ENCODE measurements at regions not wholly inside any gene's neighbourhood (a gene's known extent, or its start where the extent isn't known, plus 50 kb on each side); places are given as distances from the start of the nearest gene placed in this dataset.

- DNase-seq: no peak
Observed at GRCh38 chr9:107064378-107064777, 201.4 kb downstream of the ZNF462 start.

GRCh38 chr9:107065549-107065948 is 202.6 kb downstream of the ZNF462 start:
- DNase-seq: no peak

- no peak for DNase-seq
Observed at GRCh38 chr9:107067739-107068416, 204.9 kb downstream of the ZNF462 start.

GRCh38 chr9:107068581-107068980 is 205.6 kb downstream of the ZNF462 start:
- no peak for DNase-seq

- DNase-seq: no peak
Observed at GRCh38 chr9:107070586-107070985, 207.6 kb downstream of the ZNF462 start.

GRCh38 chr9:107078061-107078460 is 205.0 kb upstream of the RAD23B start:
- DNase-seq: no peak

- no peak for DNase-seq
Observed at GRCh38 chr9:107079589-107079988, 203.5 kb upstream of the RAD23B start.

- DNase-seq: no peak
Observed at GRCh38 chr9:107080130-107080529, 202.9 kb upstream of the RAD23B start.

- DNase-seq: no peak
Observed at GRCh38 chr9:107086460-107086859, 196.6 kb upstream of the RAD23B start.

- no peak for DNase-seq
Observed at GRCh38 chr9:107087222-107087621, 195.9 kb upstream of the RAD23B start.

GRCh38 chr9:107090218-107090617 is 192.9 kb upstream of the RAD23B start:
- no peak for DNase-seq

GRCh38 chr9:107093365-107094060 is 189.6 kb upstream of the RAD23B start:
- DNase-seq: no peak

- no peak for DNase-seq
Observed at GRCh38 chr9:107094370-107094769, 188.7 kb upstream of the RAD23B start.

- no peak for DNase-seq
Observed at GRCh38 chr9:107100591-107100990, 182.5 kb upstream of the RAD23B start.

GRCh38 chr9:107102011-107102410 is 181.1 kb upstream of the RAD23B start:
- DNase-seq: no peak

- DNase-seq: no peak
Observed at GRCh38 chr9:107103621-107104020, 179.5 kb upstream of the RAD23B start.

- no peak for DNase-seq
Observed at GRCh38 chr9:107105784-107106183, 177.3 kb upstream of the RAD23B start.

- no peak for DNase-seq
Observed at GRCh38 chr9:107106416-107106815, 176.7 kb upstream of the RAD23B start.

GRCh38 chr9:107108342-107109130 is 174.5 kb upstream of the RAD23B start:
- DNase-seq: no peak

- DNase-seq: no peak
Observed at GRCh38 chr9:107109324-107109723, 173.8 kb upstream of the RAD23B start.

GRCh38 chr9:107110153-107110552 is 172.9 kb upstream of the RAD23B start:
- DNase-seq: no peak

- DNase-seq: no peak
Observed at GRCh38 chr9:107112707-107113243, 170.3 kb upstream of the RAD23B start.

- DNase-seq: no peak
Observed at GRCh38 chr9:107118863-107119624, 164.0 kb upstream of the RAD23B start.
